A673 (cell line): ENCODE measurements at regions not wholly inside any gene's neighbourhood (a gene's known extent, or its start where the extent isn't known, plus 50 kb on each side); places are given as distances from the start of the nearest gene placed in this dataset.

ENCODE experiments used
- CTCF ChIP-seq: fragments of 300-800, 200-600 bp; sonication (generic); conservative IDR thresholded peaks from 2 replicates; pipeline ENCODE4 v1.5.1; 2017; ENCODE audit warnings: low read depth, mild to moderate bottlenecking, antibody characterized with exemption, low read length, moderate library complexity, mixed read lengths
- EZH2 ChIP-seq: fragments of 200-600 bp; sonication (generic); IDR thresholded peaks from 2 replicates; pipeline ENCODE4 v1.6.1; 2017; ENCODE audit warnings: borderline replicate concordance, low read depth, mild to moderate bottlenecking, mixed read lengths, antibody characterized with exemption, low read length; ENCODE audit not compliant: poor library complexity, severe bottlenecking

GRCh38 chr10:62981096-62981495 is 152.0 kb upstream of the NRBF2 start:
- TF ChIP-seq CTCF, result no peak
- no peak for TF ChIP-seq EZH2
